ENCODE measurements at regions not wholly inside any gene's neighbourhood (a gene's known extent, or its start where the extent isn't known, plus 50 kb on each side); places are given as distances from the start of the nearest gene placed in this dataset.
A peak's percentile ranks its signal among the peaks of the same experiment; 100 is the strongest.
"Not testable (repeated sequence)": the region's sequence is repeated elsewhere in the genome, so short reads cannot be mapped to it uniquely, and the experiment has no call there.

DNA sequence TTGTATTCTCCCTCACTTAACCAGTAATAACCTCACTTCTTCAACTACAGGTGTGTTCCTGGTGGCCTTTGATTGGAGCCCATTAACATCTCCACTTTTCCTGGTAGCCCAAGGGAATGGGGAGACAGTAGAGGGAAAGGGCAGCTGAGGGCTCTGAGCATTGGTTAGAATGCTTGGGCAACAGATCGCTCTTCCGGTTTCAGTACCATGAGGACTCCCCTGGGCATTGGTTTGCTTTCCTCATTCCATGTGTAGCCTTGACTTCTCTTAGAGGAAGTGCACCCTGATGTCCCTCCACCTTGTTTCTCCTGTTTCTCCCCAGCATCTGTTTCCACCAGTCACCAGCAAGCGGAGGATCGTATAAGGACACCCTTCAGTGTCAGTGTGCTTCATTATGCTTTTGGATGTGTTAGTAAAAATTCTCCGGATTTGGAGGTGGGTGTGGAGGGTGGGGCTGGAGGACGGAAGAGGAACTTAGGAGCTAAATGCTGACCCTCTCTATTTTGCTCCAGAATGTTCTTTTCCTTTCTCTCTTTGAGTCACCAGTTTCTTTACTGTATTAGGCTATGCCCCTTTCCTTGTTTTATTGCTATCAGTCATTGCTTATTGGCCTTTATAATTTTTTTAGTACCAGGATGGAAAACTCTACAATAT is 50.6 kb upstream of the ZNG1B start:
- H3K4me3 ChIP-seq, H3K27me3 ChIP-seq, H3K9me3 ChIP-seq, H3K36me3 ChIP-seq, DNase-seq, H3K27ac ChIP-seq, H3K4me1 ChIP-seq: not testable (repeated sequence)

DNA sequence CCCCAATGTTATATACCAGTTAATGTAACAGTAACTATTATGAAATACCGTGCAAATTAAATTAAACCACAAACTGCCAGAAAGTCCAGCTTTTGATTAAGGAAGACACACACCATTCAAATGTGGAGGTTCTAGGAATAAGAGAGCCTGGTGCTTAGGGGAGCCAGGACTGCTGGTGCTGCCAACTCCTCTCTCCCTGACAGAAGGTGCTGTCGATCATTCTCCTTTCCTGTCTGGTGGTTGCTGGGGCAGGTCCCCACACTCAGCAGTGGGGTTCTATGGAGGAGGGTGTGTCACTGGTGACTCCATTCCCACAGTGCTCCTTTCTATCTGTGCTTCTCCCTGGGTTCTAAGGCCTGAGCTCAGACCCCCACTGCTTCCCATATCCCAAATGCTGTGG is 57.9 kb upstream of the ZNG1B start:
- H3K4me1 ChIP-seq, DNase-seq, H3K9me3 ChIP-seq, H3K4me3 ChIP-seq, H3K27me3 ChIP-seq, H3K36me3 ChIP-seq, H3K27ac ChIP-seq: not testable (repeated sequence)

DNA sequence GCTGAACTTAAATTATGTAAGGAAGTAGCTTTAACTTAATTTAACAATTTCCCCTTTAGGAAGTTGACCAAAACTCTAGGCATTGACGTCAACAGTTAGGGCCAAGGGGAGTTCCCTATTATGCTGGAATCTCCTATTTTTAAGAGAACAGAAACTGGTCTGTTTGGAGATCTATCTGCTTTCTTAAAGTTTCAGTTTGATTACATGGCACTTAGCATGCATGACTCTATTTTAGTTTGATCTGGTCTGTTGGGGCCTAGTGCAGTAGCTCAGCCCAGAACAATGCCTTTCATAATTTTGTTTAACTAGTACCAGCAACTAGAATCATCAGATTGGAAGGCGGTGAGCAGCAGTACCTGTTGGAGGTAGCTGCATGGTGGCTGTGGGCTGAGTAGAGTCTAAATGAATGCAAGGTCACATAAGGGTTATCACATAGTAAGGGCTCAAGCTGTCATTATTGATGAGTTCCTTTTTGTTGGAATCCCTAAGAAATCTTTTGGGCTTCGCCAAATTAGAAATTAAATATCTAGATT is 60.5 kb upstream of the ZNG1B start:
- Histone ChIP-seq H3K9me3 (no peaks in the 10 kb centered on the region), H3K36me3 (no peaks in the 10 kb centered on the region), H3K4me1 (no peaks in the 10 kb centered on the region), H3K4me3 (no peak overlapping the region), H3K27me3 (no peaks in the 10 kb centered on the region), H3K27ac (no peak overlapping the region)
- DNase-seq, result no peak
- TF ChIP-seq, protein P1, sequence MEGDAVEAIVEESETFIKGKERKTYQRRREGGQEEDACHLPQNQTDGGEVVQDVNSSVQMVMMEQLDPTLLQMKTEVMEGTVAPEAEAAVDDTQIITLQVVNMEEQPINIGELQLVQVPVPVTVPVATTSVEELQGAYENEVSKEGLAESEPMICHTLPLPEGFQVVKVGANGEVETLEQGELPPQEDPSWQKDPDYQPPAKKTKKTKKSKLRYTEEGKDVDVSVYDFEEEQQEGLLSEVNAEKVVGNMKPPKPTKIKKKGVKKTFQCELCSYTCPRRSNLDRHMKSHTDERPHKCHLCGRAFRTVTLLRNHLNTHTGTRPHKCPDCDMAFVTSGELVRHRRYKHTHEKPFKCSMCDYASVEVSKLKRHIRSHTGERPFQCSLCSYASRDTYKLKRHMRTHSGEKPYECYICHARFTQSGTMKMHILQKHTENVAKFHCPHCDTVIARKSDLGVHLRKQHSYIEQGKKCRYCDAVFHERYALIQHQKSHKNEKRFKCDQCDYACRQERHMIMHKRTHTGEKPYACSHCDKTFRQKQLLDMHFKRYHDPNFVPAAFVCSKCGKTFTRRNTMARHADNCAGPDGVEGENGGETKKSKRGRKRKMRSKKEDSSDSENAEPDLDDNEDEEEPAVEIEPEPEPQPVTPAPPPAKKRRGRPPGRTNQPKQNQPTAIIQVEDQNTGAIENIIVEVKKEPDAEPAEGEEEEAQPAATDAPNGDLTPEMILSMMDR (IDR thresholded peaks at IDR 0.05), result no peak

DNA sequence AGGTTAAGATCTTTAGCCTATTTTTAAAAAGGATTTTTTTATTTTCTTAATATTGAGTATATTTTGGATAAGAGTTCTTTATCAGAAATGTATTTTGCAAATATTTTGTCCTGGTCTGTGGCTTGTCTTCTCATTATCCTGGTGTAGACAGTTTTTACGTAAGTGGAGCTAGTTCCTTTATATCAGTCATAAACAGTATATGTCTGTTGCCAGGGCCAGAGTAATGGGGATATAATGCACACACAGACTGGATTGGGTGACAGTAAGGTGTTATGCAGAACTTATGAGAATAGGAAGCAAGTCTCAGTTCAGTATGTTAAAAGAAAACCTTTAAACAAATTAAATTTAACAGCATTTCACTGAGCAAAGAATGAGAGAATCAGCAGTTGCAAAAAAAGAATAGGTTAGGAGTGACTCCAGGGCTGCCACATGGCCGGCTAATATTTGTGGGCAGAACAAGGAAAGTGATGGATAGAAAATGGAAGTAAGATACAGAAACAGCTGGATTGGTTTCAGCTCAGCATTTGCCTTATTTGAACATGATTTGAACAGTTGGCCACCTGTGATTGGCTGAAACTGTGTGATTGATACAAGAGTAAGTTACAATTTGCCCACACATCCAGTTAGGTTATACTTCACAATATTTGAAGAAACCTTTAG is 61.1 kb upstream of the ZNG1B start:
- no peak overlapping the region for H3K27ac ChIP-seq
- no peak for DNase-seq
- H3K36me3 ChIP-seq, result no peaks in the 10 kb centered on the region
- no peaks in the 10 kb centered on the region for H3K9me3 ChIP-seq
- TF ChIP-seq, protein P1 (IDR thresholded peaks at IDR 0.05), result no peak
- TF ChIP-seq POLR2A (IDR thresholded peaks at IDR 0.05), result no peak
- H3K4me1 ChIP-seq, result no peaks in the 10 kb centered on the region
- H3K27me3 ChIP-seq, result no peaks in the 10 kb centered on the region
- H3K4me3 ChIP-seq, result no peak overlapping the region

DNA sequence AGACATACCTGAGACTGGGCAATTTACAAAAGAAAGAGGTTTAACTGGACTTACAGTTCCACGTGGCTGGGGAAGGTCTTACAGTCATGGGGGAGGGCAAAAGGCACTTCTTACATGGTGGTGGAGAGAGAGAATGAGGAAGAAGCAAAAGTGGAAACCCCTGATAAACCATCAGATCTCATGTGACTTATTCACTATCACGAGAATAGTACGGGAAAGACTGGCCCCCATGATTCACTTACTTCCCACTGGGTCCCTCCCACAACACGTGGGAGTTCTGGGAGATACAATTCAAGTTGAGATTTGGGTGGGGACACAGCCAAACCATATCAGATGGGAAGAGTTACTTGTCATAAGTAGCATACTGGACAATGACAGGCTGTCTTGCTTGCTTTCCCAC is 62.6 kb upstream of the ZNG1B start:
- not testable (repeated sequence) for H3K4me3 ChIP-seq, H3K9me3 ChIP-seq, H3K27me3 ChIP-seq, DNase-seq, H3K4me1 ChIP-seq, H3K27ac ChIP-seq, H3K36me3 ChIP-seq

DNA sequence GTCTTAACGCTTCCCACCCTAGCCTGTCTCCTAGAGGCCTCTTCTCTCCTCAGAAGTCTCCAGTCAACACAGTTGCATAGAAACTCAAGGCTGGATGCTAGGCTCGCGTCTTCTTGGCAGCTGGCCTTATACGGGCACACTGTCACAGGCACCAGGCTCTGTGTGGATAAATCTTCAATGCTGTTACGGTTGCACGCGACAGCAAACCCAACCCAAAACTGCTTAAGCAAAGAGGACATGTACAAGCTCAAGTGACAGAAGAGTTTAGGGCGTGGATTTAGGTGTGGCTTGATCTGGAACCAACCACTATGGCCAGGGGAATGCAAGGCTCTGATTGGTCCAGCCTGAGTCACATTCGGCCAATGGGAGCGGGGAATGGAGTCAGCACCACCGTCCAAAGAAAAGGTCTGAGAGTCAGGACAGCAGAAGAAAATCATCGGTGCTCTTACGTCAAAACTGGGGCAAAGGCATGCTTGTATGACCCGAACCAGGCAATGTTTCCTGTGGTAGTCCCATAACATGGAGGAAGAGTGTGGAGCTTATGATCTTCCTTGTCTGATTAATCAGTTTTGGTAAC is 65.1 kb upstream of the ZNG1B start:
- H3K4me3 ChIP-seq, DNase-seq, H3K27ac ChIP-seq, H3K36me3 ChIP-seq, H3K27me3 ChIP-seq, H3K4me1 ChIP-seq, H3K9me3 ChIP-seq: not testable (repeated sequence)

DNA sequence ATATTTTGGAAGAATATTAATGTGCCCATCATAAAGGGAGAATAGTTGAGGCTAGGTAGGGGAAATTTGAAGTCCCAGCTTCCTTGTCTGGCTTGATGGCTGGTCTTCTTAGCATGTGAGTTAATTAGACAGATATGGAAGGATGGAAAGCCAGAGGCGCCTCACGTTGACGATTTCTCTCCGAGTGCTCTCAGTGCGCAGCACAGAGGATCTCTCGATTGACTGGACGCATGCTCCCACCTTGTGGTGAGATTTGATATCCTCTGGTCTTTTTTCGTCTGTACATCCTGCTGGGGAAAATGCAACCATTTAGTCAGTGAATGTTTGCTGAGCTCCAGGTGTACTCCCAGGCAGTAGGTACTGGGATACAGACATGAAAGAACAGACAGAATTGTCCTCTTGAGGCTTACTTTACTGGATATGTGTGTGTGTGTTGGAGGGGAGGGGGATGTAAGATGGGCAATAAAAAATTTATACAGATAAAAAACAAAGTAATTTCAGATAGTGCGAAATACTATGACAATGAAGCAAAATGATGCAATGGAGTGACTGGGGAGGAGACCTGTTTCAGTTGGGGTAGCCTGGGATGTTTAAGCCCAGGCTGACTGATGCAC is 66.9 kb upstream of the ZNG1B start:
- no peak for TF ChIP-seq POLR2A (IDR thresholded peaks at IDR 0.05)
- TF ChIP-seq, protein P1 (IDR thresholded peaks at IDR 0.05), result peak; percentile 9 to 94 (median 76)
- Histone ChIP-seq H3K27me3 (no peaks in the 10 kb centered on the region), H3K9me3 (no peaks in the 10 kb centered on the region), H3K36me3 (no peaks in the 10 kb centered on the region), H3K27ac (no peak overlapping the region), H3K4me1 (no peaks in the 10 kb centered on the region), H3K4me3 (no peak overlapping the region)
- DNase-seq, result peak; percentile 33 to 86 (median 58)
